ENCODE measurements at regions not wholly inside any gene's neighbourhood (a gene's known extent, or its start where the extent isn't known, plus 50 kb on each side); places are given as distances from the start of the nearest gene placed in this dataset.

DNA sequence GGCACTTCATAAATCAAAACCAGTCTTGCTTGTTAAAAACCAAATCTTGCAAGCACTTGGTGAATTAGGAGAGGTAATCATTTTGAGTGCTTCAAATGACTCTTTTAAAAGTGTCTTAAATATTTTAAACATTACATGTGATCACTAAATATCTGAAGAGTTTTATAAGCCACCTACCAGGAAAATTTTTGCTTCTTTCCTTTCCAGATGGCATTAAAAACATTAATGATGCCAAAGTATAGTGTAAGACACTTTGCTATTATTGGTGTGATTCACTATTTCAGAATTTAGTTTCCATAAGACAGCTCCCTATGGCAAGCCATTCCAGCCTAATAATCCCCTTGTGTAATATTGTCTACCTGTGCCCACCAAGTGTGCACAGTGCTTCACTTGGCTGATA is 548.8 kb upstream of the ADAMTS5 start:
- Histone ChIP-seq H3K27me3 (ENCODE audit: low read length) (no peaks in the 10 kb centered on the region), H2AFZ (ENCODE audit: low read depth, low read length, severe bottlenecking) (no peak overlapping the region), H3F3A (ENCODE audit: insufficient read depth) (no peaks in the 10 kb centered on the region), H3K79me2 (ENCODE audit: insufficient read depth, low read length) (no peaks in the 10 kb centered on the region), H3K9ac (ENCODE audit: low read length) (no peak overlapping the region), H4K20me1 (ENCODE audit: low read depth, low read length) (no peaks in the 10 kb centered on the region), H3K9me3 (ENCODE audit: insufficient read depth, low read length) (peaks cover 21% of the 10 kb centered on the region; the same call in 1 of the 2 replicates), H3K4me3 (ENCODE audit: insufficient read depth, low read length, poor library complexity, severe bottlenecking) (no peak overlapping the region), H3K4me2 (ENCODE audit: low read depth, low read length, poor library complexity, severe bottlenecking) (no peak overlapping the region), H3K36me3 (ENCODE audit: low read length) (no peaks in the 10 kb centered on the region), H3K9me2 (replicated peaks; ENCODE audit: insufficient read depth, low read length) (no peaks in the 10 kb centered on the region), H3K27ac (ENCODE audit: low read depth, low read length) (no peak overlapping the region)
- TF ChIP-seq, protein P1, sequence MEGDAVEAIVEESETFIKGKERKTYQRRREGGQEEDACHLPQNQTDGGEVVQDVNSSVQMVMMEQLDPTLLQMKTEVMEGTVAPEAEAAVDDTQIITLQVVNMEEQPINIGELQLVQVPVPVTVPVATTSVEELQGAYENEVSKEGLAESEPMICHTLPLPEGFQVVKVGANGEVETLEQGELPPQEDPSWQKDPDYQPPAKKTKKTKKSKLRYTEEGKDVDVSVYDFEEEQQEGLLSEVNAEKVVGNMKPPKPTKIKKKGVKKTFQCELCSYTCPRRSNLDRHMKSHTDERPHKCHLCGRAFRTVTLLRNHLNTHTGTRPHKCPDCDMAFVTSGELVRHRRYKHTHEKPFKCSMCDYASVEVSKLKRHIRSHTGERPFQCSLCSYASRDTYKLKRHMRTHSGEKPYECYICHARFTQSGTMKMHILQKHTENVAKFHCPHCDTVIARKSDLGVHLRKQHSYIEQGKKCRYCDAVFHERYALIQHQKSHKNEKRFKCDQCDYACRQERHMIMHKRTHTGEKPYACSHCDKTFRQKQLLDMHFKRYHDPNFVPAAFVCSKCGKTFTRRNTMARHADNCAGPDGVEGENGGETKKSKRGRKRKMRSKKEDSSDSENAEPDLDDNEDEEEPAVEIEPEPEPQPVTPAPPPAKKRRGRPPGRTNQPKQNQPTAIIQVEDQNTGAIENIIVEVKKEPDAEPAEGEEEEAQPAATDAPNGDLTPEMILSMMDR (IDR thresholded peaks at IDR 0.05; ENCODE audit: insufficient read depth, low read length, poor library complexity, severe bottlenecking): no peak
- TF ChIP-seq EZH2phosphoT487 (conservative IDR thresholded peaks at IDR 0.05; ENCODE audit: low read length): no peak

DNA sequence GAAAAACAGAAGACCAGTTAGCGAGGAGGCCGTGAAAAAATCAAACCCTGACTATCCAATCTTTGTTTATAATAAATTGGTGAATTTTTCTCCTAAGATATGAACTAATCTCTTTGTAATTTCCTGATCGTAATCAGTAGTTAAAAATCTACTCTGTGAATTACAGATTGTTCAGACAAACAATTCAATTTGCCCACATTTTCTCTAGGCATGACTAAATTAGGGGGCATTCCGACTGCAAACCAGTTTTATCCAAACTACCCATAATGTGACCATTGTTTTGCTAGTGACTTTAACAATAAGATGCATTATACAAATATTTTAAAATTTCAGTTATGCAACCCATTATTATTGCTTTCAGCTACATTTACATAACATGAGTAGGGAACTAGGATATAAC is 546.9 kb upstream of the ADAMTS5 start:
- H3F3A ChIP-seq (ENCODE audit: insufficient read depth): no peaks in the 10 kb centered on the region
- no peak for TF ChIP-seq EZH2phosphoT487 (conservative IDR thresholded peaks at IDR 0.05; ENCODE audit: low read length)
- TF ChIP-seq, protein P1 (IDR thresholded peaks at IDR 0.05; ENCODE audit: insufficient read depth, low read length, poor library complexity, severe bottlenecking): no peak
- no peak overlapping the region for H2AFZ ChIP-seq (ENCODE audit: low read depth, low read length, severe bottlenecking)
- no peak overlapping the region for H3K9ac ChIP-seq (ENCODE audit: low read length)
- no peak overlapping the region for H3K27ac ChIP-seq (ENCODE audit: low read depth, low read length)
- H3K4me2 ChIP-seq (ENCODE audit: low read depth, low read length, poor library complexity, severe bottlenecking): no peak overlapping the region
- no peaks in the 10 kb centered on the region for H3K27me3 ChIP-seq (ENCODE audit: low read length)
- no peak overlapping the region for H3K4me3 ChIP-seq (ENCODE audit: insufficient read depth, low read length, poor library complexity, severe bottlenecking)
- no peaks in the 10 kb centered on the region for H3K9me2 ChIP-seq (replicated peaks; ENCODE audit: insufficient read depth, low read length)
- peaks cover 21% of the 10 kb centered on the region; the same call in 1 of the 2 replicates for H3K9me3 ChIP-seq (ENCODE audit: insufficient read depth, low read length)
- H3K79me2 ChIP-seq (ENCODE audit: insufficient read depth, low read length): no peaks in the 10 kb centered on the region
- H3K36me3 ChIP-seq (ENCODE audit: low read length): no peaks in the 10 kb centered on the region
- H4K20me1 ChIP-seq (ENCODE audit: low read depth, low read length): no peaks in the 10 kb centered on the region

DNA sequence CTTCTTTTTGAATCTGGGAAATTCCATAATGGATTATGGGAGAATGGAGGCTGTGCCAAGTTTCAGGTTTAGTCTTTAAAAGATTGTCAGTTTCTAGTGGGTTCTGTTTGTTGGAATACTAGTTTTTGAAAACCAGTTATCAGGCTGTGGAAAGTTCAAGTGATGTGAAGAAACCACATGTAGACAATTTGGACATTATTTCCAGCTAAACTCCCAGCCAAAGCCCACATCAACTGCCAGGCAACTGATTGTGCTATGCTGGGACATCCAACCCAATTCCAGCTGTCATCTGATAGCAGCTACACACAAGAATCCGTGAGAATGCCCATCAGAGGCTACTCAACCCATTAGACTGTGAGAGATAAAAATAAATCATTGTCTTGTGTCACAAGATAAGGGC is 546.1 kb upstream of the ADAMTS5 start:
- peaks cover 16% of the 10 kb centered on the region; the same call in 1 of the 2 replicates for H3K9me3 ChIP-seq (ENCODE audit: insufficient read depth, low read length)
- no peak overlapping the region for H3K4me2 ChIP-seq (ENCODE audit: low read depth, low read length, poor library complexity, severe bottlenecking)
- no peaks in the 10 kb centered on the region for H3K9me2 ChIP-seq (replicated peaks; ENCODE audit: insufficient read depth, low read length)
- no peaks in the 10 kb centered on the region for H4K20me1 ChIP-seq (ENCODE audit: low read depth, low read length)
- H3K36me3 ChIP-seq (ENCODE audit: low read length): 0 out of 2 replicates have a peak, but pooled peaks cover 2% of the 10 kb centered on the region
- no peaks in the 10 kb centered on the region for H3K79me2 ChIP-seq (ENCODE audit: insufficient read depth, low read length)
- no peak overlapping the region for H3K27ac ChIP-seq (ENCODE audit: low read depth, low read length)
- TF ChIP-seq EZH2phosphoT487 (conservative IDR thresholded peaks at IDR 0.05; ENCODE audit: low read length): no peak
- TF ChIP-seq, protein P1 (IDR thresholded peaks at IDR 0.05; ENCODE audit: insufficient read depth, low read length, poor library complexity, severe bottlenecking): no peak
- H2AFZ ChIP-seq (ENCODE audit: low read depth, low read length, severe bottlenecking): no peak overlapping the region
- no peak overlapping the region for H3K4me3 ChIP-seq (ENCODE audit: insufficient read depth, low read length, poor library complexity, severe bottlenecking)
- H3K9ac ChIP-seq (ENCODE audit: low read length): no peak overlapping the region
- no peaks in the 10 kb centered on the region for H3K27me3 ChIP-seq (ENCODE audit: low read length)
- H3F3A ChIP-seq (ENCODE audit: insufficient read depth): no peaks in the 10 kb centered on the region
